H9 (cell line): ENCODE measurements at regions not wholly inside any gene's neighbourhood (a gene's known extent, or its start where the extent isn't known, plus 50 kb on each side); places are given as distances from the start of the nearest gene placed in this dataset.

Experiments
- DNase-seq: peaks from one replicate; pipeline ENCODE4 v3.0.0-alpha.2; 2017
- H2AFZ ChIP-seq: one replicate; pipeline ENCODE4 v1.6.1; 2013; ENCODE audit warnings: mild to moderate bottlenecking, low read length, control low read depth, moderate library complexity
- H2AK5ac ChIP-seq: 2 replicates; pipeline ENCODE4 v1.6.1; 2013; ENCODE audit warnings: low read length, control low read depth, mixed read lengths; ENCODE audit not compliant: insufficient read length
- H2BK120ac ChIP-seq: one replicate; pipeline ENCODE4 v1.6.1; 2013; ENCODE audit warnings: low read depth, mild to moderate bottlenecking, low read length, control low read depth, inconsistent platforms; ENCODE audit not compliant: poor library complexity, severe bottlenecking
- H2BK12ac ChIP-seq: 2 replicates; pipeline ENCODE4 v1.6.1; 2013; ENCODE audit warnings: low read length, control low read depth, mixed read lengths, low read depth; ENCODE audit not compliant: insufficient read length
- H2BK15ac ChIP-seq: 2 replicates; pipeline ENCODE4 v1.6.1; 2013; ENCODE audit warnings: low read depth, low read length, control low read depth
- H2BK20ac ChIP-seq: one replicate; pipeline ENCODE4 v1.6.1; 2013; ENCODE audit warnings: low read depth, mild to moderate bottlenecking, low read length, control low read depth, inconsistent platforms; ENCODE audit not compliant: poor library complexity, severe bottlenecking
- H2BK5ac ChIP-seq: 2 replicates; pipeline ENCODE4 v1.6.1; 2013; ENCODE audit warnings: low read length, control low read depth, mixed read lengths; ENCODE audit not compliant: insufficient read length
- H3K14ac ChIP-seq: 2 replicates; pipeline ENCODE4 v1.6.1; 2013; ENCODE audit warnings: low read length, control low read depth; ENCODE audit not compliant: insufficient read depth
- H3K18ac ChIP-seq: 2 replicates; pipeline ENCODE4 v1.6.1; 2013; ENCODE audit warnings: low read depth, mild to moderate bottlenecking, mixed read lengths, low read length, control low read depth; ENCODE audit not compliant: insufficient read length
- H3K23ac ChIP-seq: 2 replicates; pipeline ENCODE4 v1.6.1; 2013; ENCODE audit warnings: low read length, control low read depth, mixed read lengths, low read depth; ENCODE audit not compliant: insufficient read length
- H3K23me2 ChIP-seq: 2 replicates; pipeline ENCODE4 v1.6.1; 2013; ENCODE audit warnings: low read depth, mild to moderate bottlenecking, mixed read lengths, low read length, control low read depth; ENCODE audit not compliant: insufficient read length, poor library complexity, severe bottlenecking
- H3K27ac ChIP-seq: 2 replicates; pipeline ENCODE4 v1.5.1; 2013; ENCODE audit warnings: low read length, control low read depth, mixed read lengths, low read depth; ENCODE audit not compliant: insufficient read length
- H3K27me3 ChIP-seq: 2 replicates; pipeline ENCODE4 v1.6.1; 2013; ENCODE audit warnings: low read length, control low read depth, inconsistent platforms; ENCODE audit not compliant: insufficient read depth
- H3K4ac ChIP-seq: 2 replicates; pipeline ENCODE4 v1.6.1; 2013; ENCODE audit warnings: low read depth, mild to moderate bottlenecking, control low read depth, inconsistent platforms, low read length, moderate library complexity
- H3K4me1 ChIP-seq: 2 replicates; pipeline ENCODE4 v1.6.1; 2013; ENCODE audit warnings: low read length, control low read depth, inconsistent platforms; ENCODE audit not compliant: insufficient read depth
- H3K4me2 ChIP-seq: 2 replicates; pipeline ENCODE4 v1.6.1; 2013; ENCODE audit warnings: low read length, control low read depth, mixed read lengths; ENCODE audit not compliant: insufficient read length, insufficient read depth
- H3K56ac ChIP-seq: 2 replicates; pipeline ENCODE4 v1.6.1; 2013; ENCODE audit warnings: low read depth, mild to moderate bottlenecking, mixed read lengths, low read length, control low read depth; ENCODE audit not compliant: insufficient read length
- H3K79me1 ChIP-seq: 2 replicates; pipeline ENCODE4 v1.6.1; 2013; ENCODE audit warnings: low read depth, mild to moderate bottlenecking, moderate library complexity, low read length, control low read depth, inconsistent platforms; ENCODE audit not compliant: insufficient read depth, poor library complexity, severe bottlenecking
- H3K79me2 ChIP-seq: 2 replicates; pipeline ENCODE4 v1.6.1; 2013; ENCODE audit warnings: low read length, control low read depth, inconsistent platforms; ENCODE audit not compliant: insufficient read depth
- H3K9ac ChIP-seq: 2 replicates; pipeline ENCODE4 v1.6.1; 2013; ENCODE audit warnings: low read length, control low read depth, mixed read lengths; ENCODE audit not compliant: insufficient read length; ENCODE audit errors: extremely low read depth
- H3K9me3 ChIP-seq: one replicate; pipeline ENCODE4 v1.6.1; 2013; ENCODE audit warnings: low read depth, low read length, inconsistent platforms; ENCODE audit not compliant: control insufficient read depth
- H3T11ph ChIP-seq: one replicate; pipeline ENCODE4 v1.6.1; 2013; ENCODE audit warnings: mild to moderate bottlenecking, low read length, control low read depth, inconsistent platforms
- H4K20me1 ChIP-seq: one replicate; pipeline ENCODE4 v1.6.1; 2013; ENCODE audit not compliant: control insufficient read depth, insufficient read length, insufficient read depth
- H4K5ac ChIP-seq: 2 replicates; pipeline ENCODE4 v1.6.1; 2013; ENCODE audit warnings: low read depth, mild to moderate bottlenecking, mixed read lengths, low read length, control low read depth; ENCODE audit not compliant: insufficient read length
- H4K8ac ChIP-seq: replicated peaks from 2 replicates; pipeline ENCODE4 v1.6.1; 2013; ENCODE audit warnings: low read length, control low read depth, mixed read lengths, low read depth; ENCODE audit not compliant: insufficient read length
- H4K91ac ChIP-seq: 2 replicates; pipeline ENCODE4 v1.6.1; 2013; ENCODE audit warnings: low read depth, mild to moderate bottlenecking, moderate library complexity, mixed read lengths, low read length, control low read depth; ENCODE audit not compliant: insufficient read length
- H3K27ac Mint-ChIP-seq, 3 experiments: 2 replicates in 2 of 3; 3 replicates in 1 of 3; pipeline ENCODE4 v1.8.0; 2020 to 2021; ENCODE audit warnings: mixed read lengths in 3 of 3, mild to moderate bottlenecking in 1 of 3, moderate library complexity in 1 of 3
- H3K27me3 Mint-ChIP-seq: 2 replicates; pipeline ENCODE4 v1.8.0; 2021; ENCODE audit warnings: low read depth, mild to moderate bottlenecking, moderate library complexity, mixed read lengths
- H3K36me3 Mint-ChIP-seq, 3 experiments: 2 replicates in 2 of 3; 3 replicates in 1 of 3; pipeline ENCODE4 v1.8.0; 2020 to 2021; ENCODE audit warnings: low read depth in 3 of 3, mixed read lengths in 3 of 3; ENCODE audit not compliant: insufficient read depth in 1 of 3
- H3K4me1 Mint-ChIP-seq, 2 experiments: 2 replicates each; pipeline ENCODE4 v1.8.0; 2020; ENCODE audit warnings: mixed read lengths in 2 of 2
- H3K4me3 Mint-ChIP-seq, 2 experiments: 2 replicates in 1 of 2; 3 replicates in 1 of 2; pipeline ENCODE4 v1.8.0; 2020 to 2021; ENCODE audit warnings: mild to moderate bottlenecking in 2 of 2, mixed read lengths in 2 of 2, moderate library complexity in 1 of 2
- H3K9me3 Mint-ChIP-seq, 2 experiments: 2 replicates in 1 of 2; 3 replicates in 1 of 2; pipeline ENCODE4 v1.8.0; 2020; ENCODE audit warnings: mild to moderate bottlenecking in 2 of 2, mixed read lengths in 2 of 2, moderate library complexity in 1 of 2
- CTCF ChIP-seq: fragments of 200-600 bp; sonication (generic); conservative IDR thresholded peaks from 3 replicates; pipeline ENCODE4 v1.8.0; 2021; ENCODE audit warnings: antibody characterized with exemption, mild to moderate bottlenecking

- Histone ChIP-seq H4K5ac (no peak overlapping the region), H3K18ac (no peak overlapping the region), H3K14ac (no peak overlapping the region), H3K4me1 (no peaks in the 10 kb centered on the region), H4K20me1 (no peaks in the 10 kb centered on the region), H3K56ac (no peak overlapping the region), H4K91ac (no peak overlapping the region), H2AK5ac (no peak overlapping the region), H3K27me3 (no peaks in the 10 kb centered on the region), H3K79me2 (no peaks in the 10 kb centered on the region), H3K79me1 (no peaks in the 10 kb centered on the region), H2BK120ac (no peak overlapping the region), H3K23me2 (no peaks in the 10 kb centered on the region), H2BK15ac (no peak overlapping the region), H3T11ph (no peak overlapping the region), H3K9ac (no peak overlapping the region), H3K27ac (no peak overlapping the region), H2BK12ac (no peak overlapping the region), H2BK20ac (no peak overlapping the region), H2BK5ac (no peak overlapping the region), H4K8ac (no peak overlapping the region), H2AFZ (no peak overlapping the region), H3K9me3 (no peaks in the 10 kb centered on the region), H3K4me2 (no peak overlapping the region), H3K23ac (no peak overlapping the region), H3K4ac (no peak overlapping the region)
- H3K4me1 Mint-ChIP-seq = no peaks in the 10 kb centered on the region
- no peak overlapping the region for H3K27ac Mint-ChIP-seq
- TF ChIP-seq CTCF = no peak
- no peak overlapping the region for H3K4me3 Mint-ChIP-seq
- DNase-seq = no peak
- H3K27me3 Mint-ChIP-seq = no peaks in the 10 kb centered on the region
- peaks cover 0 to 2% of the 10 kb centered on the region in 2 experiments; a peak in 1 of 5 replicates for H3K9me3 Mint-ChIP-seq
- no peaks in the 10 kb centered on the region for H3K36me3 Mint-ChIP-seq
Observed at GRCh38 chr2:188808947-188809355, 165.2 kb upstream of the COL3A1 start.
